ENCODE measurements at regions not wholly inside any gene's neighbourhood (a gene's known extent, or its start where the extent isn't known, plus 50 kb on each side); places are given as distances from the start of the nearest gene placed in this dataset.

- TF ChIP-seq MAX (IDR thresholded peaks at IDR 0.05; ENCODE audit: low read depth, low read length), result no peak
- TF ChIP-seq, protein P1, sequence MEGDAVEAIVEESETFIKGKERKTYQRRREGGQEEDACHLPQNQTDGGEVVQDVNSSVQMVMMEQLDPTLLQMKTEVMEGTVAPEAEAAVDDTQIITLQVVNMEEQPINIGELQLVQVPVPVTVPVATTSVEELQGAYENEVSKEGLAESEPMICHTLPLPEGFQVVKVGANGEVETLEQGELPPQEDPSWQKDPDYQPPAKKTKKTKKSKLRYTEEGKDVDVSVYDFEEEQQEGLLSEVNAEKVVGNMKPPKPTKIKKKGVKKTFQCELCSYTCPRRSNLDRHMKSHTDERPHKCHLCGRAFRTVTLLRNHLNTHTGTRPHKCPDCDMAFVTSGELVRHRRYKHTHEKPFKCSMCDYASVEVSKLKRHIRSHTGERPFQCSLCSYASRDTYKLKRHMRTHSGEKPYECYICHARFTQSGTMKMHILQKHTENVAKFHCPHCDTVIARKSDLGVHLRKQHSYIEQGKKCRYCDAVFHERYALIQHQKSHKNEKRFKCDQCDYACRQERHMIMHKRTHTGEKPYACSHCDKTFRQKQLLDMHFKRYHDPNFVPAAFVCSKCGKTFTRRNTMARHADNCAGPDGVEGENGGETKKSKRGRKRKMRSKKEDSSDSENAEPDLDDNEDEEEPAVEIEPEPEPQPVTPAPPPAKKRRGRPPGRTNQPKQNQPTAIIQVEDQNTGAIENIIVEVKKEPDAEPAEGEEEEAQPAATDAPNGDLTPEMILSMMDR (IDR thresholded peaks at IDR 0.05; ENCODE audit: low read depth, low read length), result no peak
These were observed 827.4 kb upstream of the PHF14 start for GRCh38 chr7:10146271-10146670.

Data from NB4 (cell line).